Adrenal gland (tissue), 9 donors: ENCODE measurements at regions not wholly inside any gene's neighbourhood (a gene's known extent, or its start where the extent isn't known, plus 50 kb on each side); places are given as distances from the start of the nearest gene placed in this dataset.
"Not testable (repeated sequence)": the region's sequence is repeated elsewhere in the genome, so short reads cannot be mapped to it uniquely, and the experiment has no call there.

ENCODE experiments used
- DNase-seq, 7 donors: peaks; one replicate each; pipeline ENCODE4 v3.0.0-alpha.2; 2019 to 2020
- H3K27ac ChIP-seq, 5 donors: fragments of 200-600 bp; sonication (generic) in 4 of 5; 1 replicate in 3 of 5; 2 replicates in 2 of 5; pipeline versions ENCODE4 v1.5.1 to v1.8.0; 2016 to 2020; ENCODE audit warnings: mild to moderate bottlenecking in 1 of 5
- H3K27me3 ChIP-seq: fragments of 200-600 bp; 2 replicates; pipeline ENCODE4 v1.8.0; 2021
- H3K36me3 ChIP-seq, 2 donors: fragments of 200-600 bp; replicated peaks in 1 of 2; 1 replicate in 1 of 2; 2 replicates in 1 of 2; pipeline versions ENCODE4 v1.5.1 to v1.8.0; 2018 to 2022
- H3K4me1 ChIP-seq, 2 donors: fragments of 200-600 bp; replicated peaks in 1 of 2; 1 replicate in 1 of 2; 2 replicates in 1 of 2; pipeline versions ENCODE4 v1.5.1 to v1.8.0; 2018 to 2021
- H3K4me3 ChIP-seq, 4 donors: fragments of 200-600 bp; sonication (generic) in 3 of 4; one replicate each; pipeline ENCODE4 v1.5.1; 2016 to 2018
- H3K9me3 ChIP-seq, 3 donors: fragments of 200-600 bp; sonication (generic) in 1 of 3; replicated peaks in 1 of 3; 1 replicate in 2 of 3; 2 replicates in 1 of 3; pipeline versions ENCODE4 v1.5.1 to v1.8.0; 2016 to 2021
- CTCF ChIP-seq, 6 experiments: fragments of 450-650 bp in 4 of 6; fragments of 200-600 bp in 2 of 6; sonication (generic) in 1 of 6; IDR thresholded peaks; 1 replicate in 5 of 6; 2 replicates in 1 of 6; pipeline versions ENCODE4 v1.5.1 to v1.8.0; 2016 to 2021; ENCODE audit warnings: antibody characterized with exemption in 6 of 6, mild to moderate bottlenecking in 2 of 6, moderate library complexity in 1 of 6
- POLR2A ChIP-seq, 2 donors: fragments of 450-650 bp; IDR thresholded peaks; one replicate each; pipeline ENCODE4 v1.6.1; 2017; ENCODE audit warnings: antibody characterized with exemption in 2 of 2, mild to moderate bottlenecking in 2 of 2, moderate library complexity in 1 of 2
- WGBS, 4 donors: extraction: QIAGEN DNeasy Blood & Tissue Kit in 2 of 4; methylation state at CpG; one replicate each; pipeline versions ENCODE4 v1.1.5 to v1.1.7; 2013 to 2017; 5-methylcytosine and 5-hydroxymethylcytosine counted together
- intact Hi-C, 2 donors: fragments of 100-400 bp; cut with DNase I; formaldehyde crosslinking; loops; one replicate each; pipeline versions ENCODE4 v1.14.1 to v1.15.0; 2022 to 2023
- donor health status: healthy with polysubstance abuse.
- donor health status: Bipolar disorder and iron deficiency.
- donor health status: DM: yes; HTN: yes; CAD: no.
- donor health status: DM: no; HTN: no; CAD: no.
- donor health status: DM: no; HTN: no; CAD: no.

- Histone ChIP-seq H3K36me3 (no peaks in the 10 kb centered on the region), H3K4me3 (no peak overlapping the region), H3K27ac (no peak overlapping the region), H3K9me3 (no peaks in the 10 kb centered on the region), H3K27me3 (peaks cover 2% of the 10 kb centered on the region), H3K4me1 (no peaks in the 10 kb centered on the region)
- no peak for TF ChIP-seq POLR2A (IDR thresholded peaks at IDR 0.05)
- no peak for TF ChIP-seq CTCF (IDR thresholded peaks at IDR 0.05)
- no peak for DNase-seq
- intact Hi-C loops = loop anchor here in 1 of 2 donors (10.0 kb wide), 1 partner anchor 314 kb away; no protein-coding TSS in a partner anchor
- WGBS, 4 donors = 60 to 79% (median 75%) methylated on average over 2 to 3 of the region's 3 CpGs
Observed at GRCh38 chr12:114160445-114160844, 194.3 kb upstream of the RBM19 start.

GRCh38 chr12:114152890-114153289, 186.8 kb upstream of the RBM19 start:
- TF ChIP-seq CTCF (IDR thresholded peaks at IDR 0.05) = no peak
- TF ChIP-seq POLR2A (IDR thresholded peaks at IDR 0.05) = no peak
- H3K27me3 ChIP-seq = peaks cover 5% of the 10 kb centered on the region
- no peak for DNase-seq
- no peaks in the 10 kb centered on the region for H3K4me1 ChIP-seq
- WGBS, 4 donors = 59 to 74% (median 62%) methylated on average over 4 of the region's 4 CpGs
- no peaks in the 10 kb centered on the region for H3K36me3 ChIP-seq
- intact Hi-C loops = no loop called here
- H3K27ac ChIP-seq = no peak overlapping the region
- no peak overlapping the region for H3K4me3 ChIP-seq
- H3K9me3 ChIP-seq = no peaks in the 10 kb centered on the region

- intact Hi-C loops = no loop called here
- WGBS, 4 donors = 0 to 25% (median 18%) methylated on average over 1 of the region's 1 CpG
- TF ChIP-seq CTCF (IDR thresholded peaks at IDR 0.05) (no peak), POLR2A (IDR thresholded peaks at IDR 0.05) (no peak)
- H3K27me3 ChIP-seq = peaks cover 5% of the 10 kb centered on the region
- DNase-seq = no peak
- no peaks in the 10 kb centered on the region for H3K4me1 ChIP-seq
- no peak overlapping the region for H3K27ac ChIP-seq
- H3K4me3 ChIP-seq = no peak overlapping the region
- no peaks in the 10 kb centered on the region for H3K9me3 ChIP-seq
- H3K36me3 ChIP-seq = no peaks in the 10 kb centered on the region
Observed at GRCh38 chr12:114152066-114152465, 185.9 kb upstream of the RBM19 start.

- H3K36me3 ChIP-seq, H3K4me3 ChIP-seq, intact Hi-C loops, DNase-seq, H3K9me3 ChIP-seq, H3K4me1 ChIP-seq, H3K27ac ChIP-seq, H3K27me3 ChIP-seq: not testable (repeated sequence)
Observed at GRCh38 chr12:114150584-114150983, 184.5 kb upstream of the RBM19 start.

- Histone ChIP-seq H3K4me3 (no peak overlapping the region), H3K27ac (no peak overlapping the region), H3K4me1 (no peaks in the 10 kb centered on the region), H3K27me3 (no peaks in the 10 kb centered on the region), H3K36me3 (no peaks in the 10 kb centered on the region), H3K9me3 (no peaks in the 10 kb centered on the region)
- intact Hi-C loops = no loop called here
- TF ChIP-seq POLR2A (IDR thresholded peaks at IDR 0.05) (no peak), CTCF (IDR thresholded peaks at IDR 0.05) (no peak)
- no peak for DNase-seq
- WGBS, 4 donors = 43 to 57% (median 54%) methylated on average over 3 to 4 of the region's 4 CpGs
Observed at GRCh38 chr12:114141921-114142564, 175.9 kb upstream of the RBM19 start.
